Endodermal cell (in vitro differentiated cells): ENCODE measurements at regions not wholly inside any gene's neighbourhood (a gene's known extent, or its start where the extent isn't known, plus 50 kb on each side); places are given as distances from the start of the nearest gene placed in this dataset.

Source experiments
- DNase-seq: peaks from one replicate; pipeline ENCODE4 v3.0.0-alpha.2; 2017
- H3K27ac ChIP-seq: 2 replicates; pipeline ENCODE4 v1.5.1; 2013; ENCODE audit warnings: mild to moderate bottlenecking, low read depth, low read length, moderate library complexity
- H3K27me3 ChIP-seq: 2 replicates; pipeline ENCODE4 v1.6.1; 2013; ENCODE audit warnings: mild to moderate bottlenecking, low read length, moderate library complexity; ENCODE audit not compliant: insufficient read depth, control insufficient read depth, poor library complexity, severe bottlenecking
- H3K36me3 ChIP-seq: 2 replicates; pipeline ENCODE4 v1.7.0; 2013; ENCODE audit warnings: mild to moderate bottlenecking, low read length, moderate library complexity; ENCODE audit not compliant: control insufficient read depth, insufficient read depth
- H3K4me1 ChIP-seq: one replicate; pipeline ENCODE4 v1.7.0; 2013; ENCODE audit warnings: low read length; ENCODE audit not compliant: control insufficient read depth, insufficient read depth
- H3K4me3 ChIP-seq: 2 replicates; pipeline ENCODE4 v1.5.1; 2013; ENCODE audit warnings: mild to moderate bottlenecking, low read length, moderate library complexity
- H3K9ac ChIP-seq: 2 replicates; pipeline ENCODE4 v1.6.1; 2013; ENCODE audit warnings: mild to moderate bottlenecking, low read length, moderate library complexity; ENCODE audit not compliant: poor library complexity, severe bottlenecking; ENCODE audit errors: extremely low read depth
- H3K9me3 ChIP-seq: 2 replicates; pipeline ENCODE4 v1.6.1; 2013; ENCODE audit warnings: mild to moderate bottlenecking, low read length, moderate library complexity; ENCODE audit not compliant: control insufficient read depth
- H3K27ac Mint-ChIP-seq: 2 replicates; pipeline ENCODE4 v1.8.0; 2020; ENCODE audit warnings: mixed read lengths
- H3K27me3 Mint-ChIP-seq: 2 replicates; pipeline ENCODE4 v1.8.0; 2021; ENCODE audit warnings: mild to moderate bottlenecking, mixed read lengths; ENCODE audit not compliant: insufficient read depth
- H3K36me3 Mint-ChIP-seq: 2 replicates; pipeline ENCODE4 v1.8.0; 2020; ENCODE audit warnings: low read depth, mixed read lengths
- H3K4me1 Mint-ChIP-seq: 2 replicates; pipeline ENCODE4 v1.8.0; 2020; ENCODE audit warnings: mixed read lengths
- H3K4me3 Mint-ChIP-seq: 2 replicates; pipeline ENCODE4 v1.8.0; 2020; ENCODE audit warnings: mild to moderate bottlenecking, moderate library complexity, mixed read lengths
- H3K9me3 Mint-ChIP-seq: 2 replicates; pipeline ENCODE4 v1.8.0; 2020; ENCODE audit warnings: mild to moderate bottlenecking, mixed read lengths
- CTCF ChIP-seq: fragments of 200-600 bp; sonication (generic); conservative IDR thresholded peaks from 2 replicates; pipeline ENCODE4 v1.5.0; 2021; ENCODE audit warnings: antibody characterized with exemption, mild to moderate bottlenecking
- WGBS, 2 experiments: methylation state at CpG; one replicate each; pipeline versions ENCODE4 v1.1.5 to v1.1.7; 2013; ENCODE audit warnings: missing lambda C conversion rate in 2 of 2, mixed read lengths in 1 of 2; ENCODE audit not compliant: insufficient coverage in 1 of 2, insufficient read length in 1 of 2; 5-methylcytosine and 5-hydroxymethylcytosine counted together

GRCh38 chr20:17068084-17068711 is 158.6 kb upstream of the PCSK2 start:
- WGBS, 2 experiments = 96 to 100% methylated on average over 3 to 4 of the region's 4 CpGs
- Mint-ChIP-seq H3K4me3 (no peak overlapping the region), H3K9me3 (peaks cover 3% of the 10 kb centered on the region), H3K4me1 (peaks cover 39% of the 10 kb centered on the region), H3K27me3 (peaks cover 5% of the 10 kb centered on the region), H3K27ac (no peak overlapping the region), H3K36me3 (no peaks in the 10 kb centered on the region)
- TF ChIP-seq CTCF = no peak
- Histone ChIP-seq H3K4me1 (peaks cover 18% of the 10 kb centered on the region), H3K36me3 (no peaks in the 10 kb centered on the region), H3K9me3 (peaks cover 4% of the 10 kb centered on the region), H3K4me3 (no peak overlapping the region), H3K9ac (no peak overlapping the region), H3K27me3 (no peaks in the 10 kb centered on the region), H3K27ac (no peak overlapping the region)
- no peak for DNase-seq

DNA sequence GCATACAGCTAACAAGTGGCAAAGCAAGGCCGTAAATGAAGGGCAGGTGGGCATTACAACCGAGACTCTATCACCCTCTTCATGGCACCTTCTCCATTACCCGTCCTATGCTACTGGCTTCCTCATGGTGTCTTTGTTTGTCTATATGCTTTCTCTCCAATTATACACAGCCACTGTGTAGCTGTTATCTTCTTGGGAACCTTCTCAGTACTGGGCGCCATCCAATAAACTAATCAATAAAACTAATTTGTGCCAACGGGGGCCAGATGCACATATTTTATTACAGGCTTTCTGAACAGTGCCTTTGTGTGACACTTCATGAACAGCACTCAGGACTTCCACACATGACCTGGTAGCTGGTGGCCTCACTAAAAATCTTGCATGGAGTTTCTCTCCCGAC is 149.8 kb upstream of the PCSK2 start:
- 92% methylated on average over 5 to 6 of the region's 6 CpGs for WGBS, 2 experiments
- H3K36me3 Mint-ChIP-seq = no peaks in the 10 kb centered on the region
- Histone ChIP-seq H3K27me3 (peaks cover 23% of the 10 kb centered on the region), H3K4me3 (no peak overlapping the region), H3K27ac (no peak overlapping the region), H3K9me3 (peaks cover 5% of the 10 kb centered on the region), H3K9ac (no peak overlapping the region), H3K36me3 (no peaks in the 10 kb centered on the region), H3K4me1 (no peaks in the 10 kb centered on the region)
- H3K9me3 Mint-ChIP-seq = peaks cover 3% of the 10 kb centered on the region
- no peak for DNase-seq
- no peak overlapping the region for H3K4me3 Mint-ChIP-seq
- peaks cover 2% of the 10 kb centered on the region for H3K4me1 Mint-ChIP-seq
- TF ChIP-seq CTCF = no peak
- H3K27ac Mint-ChIP-seq = no peak overlapping the region
- peaks cover 15% of the 10 kb centered on the region for H3K27me3 Mint-ChIP-seq

DNA sequence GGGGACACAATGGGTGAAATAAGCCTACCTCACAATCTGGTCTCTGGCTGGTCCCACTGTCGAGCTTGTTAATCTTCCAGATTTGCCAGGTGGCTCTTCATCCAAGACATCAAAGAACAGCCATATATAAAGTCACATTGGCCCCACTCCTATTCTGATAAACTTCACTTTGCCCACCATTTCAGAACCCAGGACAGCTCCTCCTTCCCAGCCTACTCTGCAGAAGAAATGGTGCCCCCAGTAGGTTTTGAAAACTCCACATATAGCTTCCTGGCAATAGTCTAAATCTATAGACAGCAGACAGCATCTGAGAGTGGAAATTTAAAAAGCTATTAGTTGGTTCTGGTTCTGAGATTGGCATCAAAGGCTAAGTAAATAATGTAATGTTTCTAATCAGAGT is 143.1 kb upstream of the PCSK2 start:
- DNase-seq = peak; percentile 82
- no peaks in the 10 kb centered on the region for H3K27me3 ChIP-seq
- H3K36me3 Mint-ChIP-seq = no peaks in the 10 kb centered on the region
- no peaks in the 10 kb centered on the region for H3K4me1 Mint-ChIP-seq
- H3K4me3 Mint-ChIP-seq = no peak overlapping the region
- no peaks in the 10 kb centered on the region for H3K4me1 ChIP-seq
- no peaks in the 10 kb centered on the region for H3K36me3 ChIP-seq
- H3K9ac ChIP-seq = no peak overlapping the region
- H3K9me3 ChIP-seq = no peaks in the 10 kb centered on the region
- WGBS, 2 experiments = 39 to 40% methylated on average over 1 of the region's 1 CpG
- H3K27ac Mint-ChIP-seq = no peak overlapping the region
- no peak for TF ChIP-seq CTCF
- H3K4me3 ChIP-seq = no peak overlapping the region
- H3K27me3 Mint-ChIP-seq = peaks cover 11% of the 10 kb centered on the region
- no peaks in the 10 kb centered on the region for H3K9me3 Mint-ChIP-seq
- H3K27ac ChIP-seq = no peak overlapping the region
